WTC11 (cell line): ENCODE measurements at regions not wholly inside any gene's neighbourhood (a gene's known extent, or its start where the extent isn't known, plus 50 kb on each side); places are given as distances from the start of the nearest gene placed in this dataset.

ENCODE experiments used
- ATAC-seq: fragments of 200-7000 bp; cut with Tn5 transposase; 2 replicates; pipeline ENCODE4 v1.10.0; 2021; ENCODE audit warnings: mild to moderate bottlenecking, moderate library complexity
- CTCF ChIA-PET: fragments of 300-600 bp; sonication (Branson Sonifier 250); formaldehyde crosslinking; loops from one replicate; lab custom pipeline; 2021; ENCODE audit warnings: antibody characterized with exemption; lab: Charles Lee
- POLR2A ChIA-PET: fragments of 350-600 bp; sonication (Branson Sonifier 250); formaldehyde crosslinking; loops from one replicate; lab custom pipeline; 2021; ENCODE audit warnings: antibody characterized with exemption; lab: Charles Lee
- DNase-seq: peaks from one replicate; pipeline ENCODE4 v3.0.0; 2021; ENCODE audit warnings: low spot score
- H3K27ac Mint-ChIP-seq: 2 replicates; pipeline ENCODE4 v1.8.0; 2021; ENCODE audit warnings: mixed read lengths
- H3K27me3 Mint-ChIP-seq: 2 replicates; pipeline ENCODE4 v1.8.0; 2021; ENCODE audit warnings: low read depth, mild to moderate bottlenecking, moderate library complexity, mixed read lengths
- H3K36me3 Mint-ChIP-seq: 2 replicates; pipeline ENCODE4 v1.8.0; 2021; ENCODE audit warnings: mixed read lengths
- H3K4me1 Mint-ChIP-seq: 2 replicates; pipeline ENCODE4 v1.8.0; 2022; ENCODE audit warnings: mixed read lengths
- H3K4me3 Mint-ChIP-seq: 2 replicates; pipeline ENCODE4 v1.8.0; 2021; ENCODE audit warnings: mild to moderate bottlenecking, moderate library complexity, mixed read lengths
- H3K9me3 Mint-ChIP-seq: 2 replicates; pipeline ENCODE4 v1.8.0; 2021; ENCODE audit warnings: mixed read lengths
- AR ChIP-seq: fragments of 250-450 bp; sonication (Bioruptor Pico); IDR thresholded peaks from 2 replicates; pipeline ENCODE4 v1.9.0; 2021; ENCODE audit warnings: mild to moderate bottlenecking
- ATF2 ChIP-seq: sonication (generic); formaldehyde crosslinking; IDR thresholded peaks from 2 replicates; pipeline ENCODE4 v1.8.1; 2022; ENCODE audit warnings: low read depth, missing genetic modification reagents, borderline replicate concordance
- ATF6 ChIP-seq: sonication (generic); formaldehyde crosslinking; IDR thresholded peaks from 2 replicates; pipeline ENCODE4 v1.8.1; 2023; ENCODE audit warnings: mild to moderate bottlenecking, missing genetic modification reagents
- CBFB ChIP-seq: sonication (generic); formaldehyde crosslinking; IDR thresholded peaks from 2 replicates; pipeline ENCODE4 v1.8.1; 2022; ENCODE audit warnings: mild to moderate bottlenecking, low read depth, missing genetic modification reagents
- ELF4 ChIP-seq: sonication (generic); formaldehyde crosslinking; IDR thresholded peaks from 2 replicates; pipeline ENCODE4 v1.8.1; 2022; ENCODE audit warnings: low read depth, mild to moderate bottlenecking, moderate library complexity, missing genetic modification reagents
- GRHL2 ChIP-seq: fragments of 250-450 bp; sonication (Bioruptor Pico); IDR thresholded peaks from 2 replicates; pipeline ENCODE4 v1.8.0; 2022; ENCODE audit warnings: mild to moderate bottlenecking, moderate library complexity; ENCODE audit not compliant: insufficient replicate concordance, severe bottlenecking
- GTF2I ChIP-seq: fragments of 250-450 bp; sonication (Bioruptor Pico); conservative IDR thresholded peaks from 2 replicates; pipeline ENCODE4 v1.4.0; 2021; ENCODE audit warnings: mild to moderate bottlenecking
- IRF1 ChIP-seq: sonication (generic); formaldehyde crosslinking; IDR thresholded peaks from 2 replicates; pipeline ENCODE4 v1.8.0; 2023; ENCODE audit warnings: missing genetic modification reagents
- JUN ChIP-seq: sonication (generic); formaldehyde crosslinking; IDR thresholded peaks from 2 replicates; pipeline ENCODE4 v1.8.0; 2023; ENCODE audit warnings: mild to moderate bottlenecking, missing genetic modification reagents
- MLX ChIP-seq: sonication (generic); formaldehyde crosslinking; IDR thresholded peaks from 2 replicates; pipeline ENCODE4 v1.8.1; 2023; ENCODE audit warnings: mild to moderate bottlenecking, missing genetic modification reagents, moderate library complexity
- NFYB ChIP-seq: sonication (generic); formaldehyde crosslinking; conservative IDR thresholded peaks from 2 replicates; pipeline ENCODE4 v1.8.0; 2022; ENCODE audit warnings: low read depth, missing genetic modification reagents
- NR3C1 ChIP-seq: sonication (generic); formaldehyde crosslinking; conservative IDR thresholded peaks from 2 replicates; pipeline ENCODE4 v1.8.1; 2023; ENCODE audit warnings: low read depth, mild to moderate bottlenecking, missing genetic modification reagents
- RORB ChIP-seq: fragments of 250-450 bp; sonication (Bioruptor Pico); IDR thresholded peaks from 2 replicates; pipeline ENCODE4 v1.9.0; 2021; ENCODE audit warnings: mild to moderate bottlenecking
- SMAD3 ChIP-seq: sonication (generic); formaldehyde crosslinking; IDR thresholded peaks from 2 replicates; pipeline ENCODE4 v1.8.0; 2022; ENCODE audit warnings: missing genetic modification reagents, mild to moderate bottlenecking, borderline replicate concordance
- ZBTB43 ChIP-seq: sonication (generic); formaldehyde crosslinking; IDR thresholded peaks from 2 replicates; pipeline ENCODE4 v1.8.1; 2023; ENCODE audit warnings: mild to moderate bottlenecking, missing genetic modification reagents
- ZNF232 ChIP-seq: sonication (generic); formaldehyde crosslinking; IDR thresholded peaks from 2 replicates; pipeline ENCODE4 v1.8.0; 2022; ENCODE audit warnings: mild to moderate bottlenecking, missing genetic modification reagents
- ZSCAN18 ChIP-seq: fragments of 250-450 bp; sonication (Bioruptor Pico); IDR thresholded peaks from 2 replicates; pipeline ENCODE4 v2.1.2; 2022; ENCODE audit warnings: mild to moderate bottlenecking, moderate library complexity
- TF ChIP-seq, protein P1 (sequence below): fragments of 250-450 bp; sonication (Bioruptor Pico); conservative IDR thresholded peaks from 2 replicates; pipeline ENCODE4 v1.9.0; 2021; ENCODE audit warnings: mild to moderate bottlenecking

DNA sequence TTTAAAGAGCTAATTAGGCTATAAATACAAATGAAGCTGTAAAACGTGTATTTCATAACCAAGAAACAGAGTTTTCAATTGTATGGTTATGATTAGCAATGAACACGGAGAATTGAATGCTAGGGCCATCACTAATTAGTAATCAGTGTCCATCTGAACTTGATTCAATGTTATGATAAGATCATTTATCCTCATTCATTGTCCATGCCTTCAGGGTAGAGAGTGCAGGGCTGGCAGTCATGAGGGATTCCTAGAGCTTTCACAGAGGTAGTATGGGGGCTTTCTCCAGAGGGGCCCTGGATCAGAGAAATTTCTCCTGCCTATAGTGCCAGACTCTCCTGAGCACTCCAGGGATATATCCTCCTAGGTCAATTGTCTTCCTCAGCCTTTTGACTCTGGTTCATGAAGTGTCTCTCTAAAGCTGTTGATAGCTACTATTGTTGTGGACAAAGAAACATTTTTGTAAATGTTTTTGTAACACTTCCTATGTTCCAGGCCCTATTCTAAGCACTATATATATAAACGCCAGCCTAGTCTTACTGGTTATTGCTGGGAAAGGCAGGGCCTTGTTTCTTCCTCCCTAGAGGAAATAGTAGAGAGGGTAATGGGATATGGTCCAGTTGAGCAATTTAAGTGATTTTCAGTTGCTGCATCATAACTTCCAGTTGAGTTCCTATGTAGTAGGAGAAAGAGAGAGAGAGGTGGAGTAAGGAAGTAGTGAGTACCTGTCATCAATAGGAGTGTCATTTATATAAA is 249.0 kb downstream of the NFKBIZ start:
- DNase-seq (no peak), ATAC-seq (no peak)
- no peak overlapping the region for H3K4me3 Mint-ChIP-seq
- peaks cover 3% of the 10 kb centered on the region; the same call in 1 of the 2 replicates for H3K9me3 Mint-ChIP-seq
- no peaks in the 10 kb centered on the region for H3K36me3 Mint-ChIP-seq
- H3K27me3 Mint-ChIP-seq = no peaks in the 10 kb centered on the region
- peaks cover 5% of the 10 kb centered on the region; the same call in 1 of the 2 replicates for H3K4me1 Mint-ChIP-seq
- TF ChIP-seq ZNF232 (CRISPR knock-in tag) (no peak), MLX (CRISPR knock-in tag) (no peak), CBFB (CRISPR knock-in tag) (no peak), ZSCAN18 (no peak), AR (CRISPR knock-in tag) (no peak), SMAD3 (CRISPR knock-in tag) (no peak), GRHL2 (CRISPR knock-in tag) (no peak), ATF2 (no peak), NR3C1 (CRISPR knock-in tag) (no peak), ZBTB43 (CRISPR knock-in tag) (no peak), ELF4 (no peak), ATF6 (no peak), GTF2I (no peak), NFYB (CRISPR knock-in tag) (no peak), RORB (CRISPR knock-in tag) (no peak), JUN (CRISPR knock-in tag) (no peak), IRF1 (CRISPR knock-in tag) (no peak)
- TF ChIP-seq, protein P1, sequence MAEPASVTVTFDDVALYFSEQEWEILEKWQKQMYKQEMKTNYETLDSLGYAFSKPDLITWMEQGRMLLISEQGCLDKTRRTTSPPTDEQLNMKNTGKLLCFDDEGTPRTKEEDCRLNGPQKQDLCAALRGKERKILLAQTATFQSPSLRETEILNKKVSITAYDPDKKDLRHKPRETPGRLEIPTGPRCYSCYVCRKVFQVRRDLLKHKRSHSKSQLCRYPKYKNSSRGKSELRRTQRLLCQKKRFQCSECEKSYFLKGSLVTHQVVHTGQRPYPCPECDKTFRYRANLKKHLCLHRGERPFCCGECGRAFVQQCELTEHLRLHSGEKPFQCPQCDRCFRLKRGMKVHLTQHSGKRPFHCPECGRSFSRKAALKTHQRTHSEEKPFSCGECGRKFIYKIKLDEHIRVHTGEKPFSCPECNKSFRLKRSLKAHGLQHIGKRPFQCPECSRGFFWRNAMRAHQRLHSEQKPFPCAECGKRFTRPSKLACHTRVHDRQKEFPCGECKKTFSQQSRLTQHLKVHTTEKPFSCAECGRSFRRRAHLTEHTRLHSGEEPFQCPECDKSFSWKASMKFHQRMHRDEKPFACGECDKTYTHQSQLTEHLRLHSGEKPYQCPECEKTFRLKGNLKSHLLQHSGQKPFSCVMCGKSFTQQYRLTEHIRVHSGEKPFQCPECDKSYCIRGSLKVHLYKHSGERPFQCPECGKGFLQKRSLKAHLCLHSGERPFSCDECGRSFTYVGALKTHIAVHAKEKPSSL (CRISPR knock-in tag) = no peak
- TF ChIP-seq, all 79 proteins: peak for 0
- ChIA-PET POLR2A (no interaction called here), CTCF (no interaction called here)
- H3K27ac Mint-ChIP-seq = no peak overlapping the region
